Inflammatory macrophage treated with lipopolysaccharide for 1 hour (primary cell): ENCODE measurements at regions not wholly inside any gene's neighbourhood (a gene's known extent, or its start where the extent isn't known, plus 50 kb on each side); places are given as distances from the start of the nearest gene placed in this dataset.

Source experiments
- DNase-seq, 2 donors: peaks; one replicate each; pipeline ENCODE4 v3.0.0-alpha.2; 2020 to 2022

- DNase-seq = no peak
Measured at GRCh38 chr19:29400917-29401711, 124.7 kb upstream of the VSTM2B start.

- DNase-seq = no peak
Measured at GRCh38 chr19:29401712-29402421, 123.9 kb upstream of the VSTM2B start.

- no peak for DNase-seq
Measured at GRCh38 chr19:29402563-29402962, 123.2 kb upstream of the VSTM2B start.

- DNase-seq = no peak
Measured at GRCh38 chr19:29404015-29404414, 121.8 kb upstream of the VSTM2B start.

GRCh38 chr19:29404951-29405727 is 120.7 kb upstream of the VSTM2B start:
- no peak for DNase-seq

DNA sequence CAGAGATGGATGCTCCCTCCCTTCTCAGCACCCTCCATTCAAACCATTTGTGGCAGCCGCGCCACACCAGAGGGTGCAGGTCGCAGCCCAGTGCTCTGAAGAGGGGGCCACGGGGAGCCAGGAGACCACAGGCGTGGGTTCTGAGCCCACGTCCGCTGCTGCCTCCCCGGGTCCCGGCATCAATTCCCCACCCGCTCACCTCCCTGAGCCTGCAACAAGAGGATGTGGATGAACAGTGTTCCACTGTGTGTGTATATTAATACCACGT is 120.1 kb upstream of the VSTM2B start:
- DNase-seq = no peak

DNA sequence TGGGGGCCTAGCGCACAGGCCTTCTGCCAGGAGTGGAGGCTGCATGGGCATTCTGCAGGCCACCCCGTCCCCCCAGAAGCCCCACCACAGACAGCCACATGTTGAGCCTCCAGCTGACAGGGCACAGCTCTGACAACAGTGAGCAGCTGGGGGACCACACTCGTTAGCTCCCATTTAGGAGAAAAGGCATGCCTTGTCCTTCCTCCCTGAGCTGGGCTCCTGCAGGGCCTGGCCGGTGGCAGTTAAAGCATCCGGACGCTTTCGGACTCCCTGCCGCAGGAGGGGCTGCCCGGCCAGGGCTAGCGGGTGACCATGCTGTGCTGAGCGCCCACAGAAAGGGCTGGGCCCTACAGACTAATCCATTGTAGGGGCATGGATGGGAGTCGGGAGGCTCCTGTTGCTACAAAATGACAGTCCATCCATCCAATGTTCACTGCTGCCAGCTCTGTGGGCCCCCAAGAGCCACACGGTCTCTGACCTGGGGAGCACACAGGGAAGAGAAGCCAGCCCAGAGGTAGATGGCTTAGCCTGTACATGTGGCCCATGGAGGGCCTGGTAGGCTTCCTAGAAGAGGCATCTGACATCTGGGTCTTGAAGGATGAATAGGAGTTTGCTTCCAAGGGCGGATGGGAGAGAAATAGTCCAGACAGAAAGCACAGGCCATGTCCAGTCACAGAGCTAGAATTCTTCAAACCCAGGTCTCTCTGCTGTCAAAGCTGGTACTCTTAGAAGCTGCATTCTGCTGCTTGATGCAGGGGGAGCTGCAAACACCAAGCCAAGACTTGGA is 116.5 kb upstream of the VSTM2B start:
- DNase-seq = no peak

DNA sequence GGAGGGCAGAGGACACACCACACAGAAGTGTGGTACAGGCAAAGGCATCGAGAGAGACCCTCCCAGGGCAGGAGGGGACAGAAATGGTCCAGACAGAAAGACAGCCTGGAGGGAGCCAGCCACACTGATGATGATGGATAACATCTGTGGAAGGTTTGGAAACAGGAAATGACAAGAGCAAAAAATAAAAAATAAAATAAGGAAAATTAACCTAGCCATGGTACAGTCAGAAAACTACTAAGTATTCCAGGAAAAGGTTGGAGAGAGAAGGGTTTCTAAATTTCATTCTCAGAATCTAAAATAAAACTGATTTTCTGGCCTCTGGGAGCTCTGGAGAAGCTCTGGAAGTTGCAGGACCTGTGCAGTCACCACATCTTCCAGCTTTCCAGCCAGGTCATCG is 115.2 kb upstream of the VSTM2B start:
- no peak for DNase-seq

DNA sequence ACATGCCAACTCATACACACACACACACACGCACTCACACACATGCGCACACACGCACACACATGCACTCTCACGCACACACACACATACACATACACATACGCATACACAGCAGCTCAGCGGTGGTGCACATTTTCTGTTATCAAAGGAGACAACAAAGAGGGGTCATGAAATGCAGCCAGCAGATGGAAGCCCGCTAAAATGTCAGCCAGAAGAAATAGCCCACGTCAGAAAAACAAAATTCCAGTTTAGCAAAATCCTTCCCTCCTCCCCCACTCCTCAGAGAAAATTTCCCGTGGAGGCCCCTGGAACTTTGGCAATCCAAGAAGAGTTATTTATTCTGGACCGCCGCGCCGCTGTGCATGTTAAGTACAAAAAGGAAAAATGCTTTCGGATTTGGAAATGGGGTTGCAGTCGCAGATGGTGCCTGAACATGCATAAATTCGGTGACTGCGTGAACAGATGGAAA is 114.6 kb upstream of the VSTM2B start:
- DNase-seq = no peak

GRCh38 chr19:29413435-29413834 is 112.4 kb upstream of the VSTM2B start:
- no peak for DNase-seq

DNA sequence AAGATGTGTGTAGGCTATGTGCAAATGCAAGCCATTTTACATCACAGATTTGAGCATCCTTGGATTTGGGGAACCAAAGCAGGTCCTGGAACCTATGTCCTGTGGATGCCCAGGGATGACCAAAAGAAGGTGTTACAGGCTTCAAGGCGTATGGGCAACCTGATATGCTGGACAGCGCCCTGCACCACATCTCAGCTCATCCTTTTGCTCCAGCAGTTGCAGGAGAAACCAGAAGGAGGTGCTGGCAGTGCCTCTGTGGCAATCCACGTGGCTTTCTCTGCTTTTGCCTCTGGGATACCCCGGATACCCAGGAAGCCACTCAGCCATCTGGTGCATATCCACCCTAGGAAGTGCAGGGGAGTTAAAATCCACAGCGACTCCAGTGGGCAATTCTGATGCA is 110.3 kb upstream of the VSTM2B start:
- no peak for DNase-seq

GRCh38 chr19:29417048-29417447 is 108.7 kb upstream of the VSTM2B start:
- no peak for DNase-seq

DNA sequence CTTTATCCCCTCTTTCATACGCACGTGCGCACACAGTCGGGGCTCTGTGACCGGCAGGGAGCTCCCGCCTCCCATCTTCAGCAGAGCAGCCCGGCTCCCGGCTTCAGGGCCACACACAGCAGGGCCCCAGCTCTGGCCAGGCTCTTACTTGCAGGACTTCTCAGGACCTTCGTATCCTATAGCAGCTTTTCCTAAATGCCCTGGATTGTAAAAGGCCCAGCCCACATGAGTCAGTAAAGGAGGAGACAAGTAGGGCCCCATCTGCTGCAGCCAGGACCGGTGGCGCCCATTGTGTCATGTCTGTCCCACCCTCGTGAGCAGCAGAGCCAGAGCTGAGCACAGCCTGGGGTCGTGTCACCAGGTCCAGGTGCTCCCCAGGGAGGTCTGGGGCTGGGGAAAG is 107.6 kb upstream of the VSTM2B start:
- no peak for DNase-seq

GRCh38 chr19:29420065-29420464 is 105.7 kb upstream of the VSTM2B start:
- DNase-seq = no peak

GRCh38 chr19:29420482-29421195 is 105.2 kb upstream of the VSTM2B start:
- DNase-seq = no peak

DNA sequence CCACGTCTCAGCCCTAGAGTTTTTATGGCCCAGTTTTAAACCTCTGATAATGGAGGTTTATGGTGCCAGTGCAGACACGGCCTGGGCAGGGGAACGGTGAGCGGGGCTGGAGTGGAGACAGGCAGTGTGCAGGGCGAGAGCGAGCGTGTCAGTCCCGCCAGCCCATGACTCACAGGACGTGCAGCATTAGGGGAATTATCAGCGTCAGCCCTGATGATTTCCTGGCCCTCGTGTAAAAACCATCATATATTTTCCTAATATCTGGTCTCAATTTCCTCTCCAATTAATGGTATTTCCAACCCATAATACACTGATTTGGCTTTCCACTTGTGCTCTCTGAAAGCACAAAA is 104.6 kb upstream of the VSTM2B start:
- DNase-seq = no peak

- no peak for DNase-seq
Measured at GRCh38 chr19:29422047-29422446, 103.7 kb upstream of the VSTM2B start.

DNA sequence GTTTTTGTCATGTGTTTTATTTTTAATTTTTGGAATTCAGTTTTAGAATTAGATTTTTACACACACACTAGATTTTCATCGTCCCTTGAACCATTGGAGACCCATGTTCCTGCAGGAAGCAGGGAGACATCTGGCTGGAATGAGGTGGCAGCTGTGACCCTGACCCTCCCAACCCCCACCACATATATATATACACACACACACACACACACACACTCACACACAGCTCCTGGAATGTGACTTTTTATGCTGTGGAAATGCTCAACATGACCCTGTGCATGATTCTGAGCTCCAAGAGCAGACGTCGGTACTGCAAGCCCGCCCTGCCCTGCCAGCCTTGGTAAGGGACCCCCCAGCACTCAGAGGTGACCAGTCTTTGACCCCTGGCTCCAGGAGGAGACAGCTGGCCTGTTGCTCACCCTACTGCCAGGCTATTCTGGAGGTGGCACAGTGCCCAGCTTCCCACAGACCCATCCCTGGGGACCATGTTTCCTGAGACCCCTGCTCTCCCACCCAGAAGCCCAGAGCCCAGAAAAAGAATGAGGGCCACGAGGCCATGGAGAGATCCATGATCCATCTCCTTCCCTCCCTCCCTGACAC is 103.2 kb upstream of the VSTM2B start:
- no peak for DNase-seq

GRCh38 chr19:29428071-29428470 is 97.7 kb upstream of the VSTM2B start:
- DNase-seq = no peak

DNA sequence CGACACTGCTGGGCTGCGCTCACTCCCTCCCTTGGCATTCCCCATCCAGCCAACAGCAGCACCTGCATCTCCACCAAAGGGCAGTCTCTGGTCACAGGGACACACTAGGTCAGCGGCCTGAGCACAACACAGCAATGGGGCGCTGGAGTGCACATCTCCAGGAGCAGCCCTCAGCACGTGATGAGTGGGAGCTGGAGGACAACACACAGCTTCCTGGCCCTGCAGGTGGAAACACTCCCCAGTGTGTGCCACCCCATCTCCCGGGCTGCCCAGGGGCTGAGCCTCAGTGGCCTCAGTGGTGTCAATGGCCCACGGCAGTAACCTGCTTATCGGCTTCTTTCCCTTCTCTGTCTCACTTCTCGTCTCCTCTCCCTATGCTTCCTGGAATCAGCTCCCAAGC is 96.8 kb upstream of the VSTM2B start:
- no peak for DNase-seq

GRCh38 chr19:29429581-29429980 is 96.2 kb upstream of the VSTM2B start:
- no peak for DNase-seq

DNA sequence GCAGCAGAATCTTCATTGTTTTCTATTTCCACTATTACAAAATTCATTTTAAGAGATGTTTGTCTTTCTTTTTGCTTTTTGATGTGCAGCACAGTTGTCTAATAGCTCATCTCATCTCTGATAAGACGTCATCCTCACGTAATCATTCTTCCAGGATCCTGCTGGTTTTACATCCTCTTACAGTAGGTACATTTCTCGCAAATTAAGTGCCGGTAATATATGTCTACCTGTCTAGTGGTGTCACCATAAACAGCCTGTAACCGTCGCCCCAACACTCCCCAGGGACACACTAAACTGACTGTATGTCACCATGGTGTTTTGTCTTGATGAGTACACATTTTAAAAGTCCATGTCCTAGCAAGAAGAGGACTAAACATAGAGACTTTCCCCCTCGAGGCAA is 94.5 kb upstream of the VSTM2B start:
- DNase-seq = no peak
